ENCODE measurements at regions not wholly inside any gene's neighbourhood (a gene's known extent, or its start where the extent isn't known, plus 50 kb on each side); places are given as distances from the start of the nearest gene placed in this dataset.

- TF ChIP-seq POLR2AphosphoS5 (IDR thresholded peaks at IDR 0.05; ENCODE audit: borderline replicate concordance, low read depth, low read length) (no peak), EZH2 (IDR thresholded peaks at IDR 0.05) (no peak), FOXP2 (optimal IDR thresholded peaks at IDR 0.05; ENCODE audit: control extremely low read depth, extremely low read length, insufficient read depth) (no peak)
Measured at GRCh38 chr3:67704322-67704721, 49.9 kb upstream of the SUCLG2 start.
